HFF-Myc (cell line): ENCODE measurements at regions not wholly inside any gene's neighbourhood (a gene's known extent, or its start where the extent isn't known, plus 50 kb on each side); places are given as distances from the start of the nearest gene placed in this dataset.

Source experiments
- DNase-seq: peaks from one replicate; pipeline ENCODE4 v3.0.0-alpha.2; 2011; ENCODE audit warnings: low read depth; ENCODE audit errors: extremely low read depth
- H3K4me3 ChIP-seq: replicated peaks from 2 replicates; pipeline ENCODE4 v1.5.1; 2011; ENCODE audit warnings: low read depth, mild to moderate bottlenecking, control low read depth, low read length
- CTCF ChIP-seq: IDR thresholded peaks from 2 replicates; pipeline ENCODE4 v1.5.1; 2012; ENCODE audit warnings: mild to moderate bottlenecking, low read depth, low read length, control low read depth; ENCODE audit errors: missing control alignments

- no peak for TF ChIP-seq CTCF
- no peak overlapping the region for H3K4me3 ChIP-seq
- no peak for DNase-seq
These were observed 355.5 kb downstream of the HLX start for GRCh38 chr1:221234791-221235190.

- no peak for TF ChIP-seq CTCF
- DNase-seq = no peak
- no peak overlapping the region for H3K4me3 ChIP-seq
These were observed 358.3 kb downstream of the HLX start for GRCh38 chr1:221237587-221237986.

- H3K4me3 ChIP-seq = no peak overlapping the region
- TF ChIP-seq CTCF = no peak
- DNase-seq = no peak
These were observed 359.9 kb downstream of the HLX start for GRCh38 chr1:221239181-221239580.

GRCh38 chr1:221239792-221240191, 360.5 kb downstream of the HLX start:
- no peak for DNase-seq
- H3K4me3 ChIP-seq = no peak overlapping the region
- no peak for TF ChIP-seq CTCF

GRCh38 chr1:221240690-221241089, 361.4 kb downstream of the HLX start:
- no peak for DNase-seq
- no peak for TF ChIP-seq CTCF
- no peak overlapping the region for H3K4me3 ChIP-seq

- no peak overlapping the region for H3K4me3 ChIP-seq
- DNase-seq = no peak
- no peak for TF ChIP-seq CTCF
These were observed 361.9 kb downstream of the HLX start for GRCh38 chr1:221241157-221241556.

GRCh38 chr1:221241592-221241991, 362.3 kb downstream of the HLX start:
- no peak for DNase-seq

More at GRCh38 chr1:221241592-221241991, 362.3 kb downstream of the HLX start:
- TF ChIP-seq CTCF = no peak
- H3K4me3 ChIP-seq = no peak overlapping the region
